ENCODE measurements at regions not wholly inside any gene's neighbourhood (a gene's known extent, or its start where the extent isn't known, plus 50 kb on each side); places are given as distances from the start of the nearest gene placed in this dataset.
A peak's percentile ranks its signal among the peaks of the same experiment; 100 is the strongest.

- no peaks in the 10 kb centered on the region for H3K27me3 ChIP-seq (ENCODE audit: insufficient read depth, low read length)
- no peak overlapping the region for H3K4me3 ChIP-seq (ENCODE audit: low read depth, low read length, poor library complexity, severe bottlenecking)
- no peaks in the 10 kb centered on the region for H4K20me1 ChIP-seq (ENCODE audit: insufficient read depth, low read length)
- H3K9me2 ChIP-seq (ENCODE audit: low read depth, low read length) = no peaks in the 10 kb centered on the region
- peak overlapping the region; percentile 94 for H3K27ac ChIP-seq (ENCODE audit: low read depth, low read length, poor library complexity, severe bottlenecking)
- peaks cover 12% of the 10 kb centered on the region for H3F3A ChIP-seq (ENCODE audit: insufficient read depth, low read length)
- peak overlapping the region; percentile 51 for H3K4me2 ChIP-seq (ENCODE audit: low read length)
- TF ChIP-seq EZH2 (IDR thresholded peaks at IDR 0.05; ENCODE audit: borderline replicate concordance, low read length) = no peak
- TF ChIP-seq, protein P1, sequence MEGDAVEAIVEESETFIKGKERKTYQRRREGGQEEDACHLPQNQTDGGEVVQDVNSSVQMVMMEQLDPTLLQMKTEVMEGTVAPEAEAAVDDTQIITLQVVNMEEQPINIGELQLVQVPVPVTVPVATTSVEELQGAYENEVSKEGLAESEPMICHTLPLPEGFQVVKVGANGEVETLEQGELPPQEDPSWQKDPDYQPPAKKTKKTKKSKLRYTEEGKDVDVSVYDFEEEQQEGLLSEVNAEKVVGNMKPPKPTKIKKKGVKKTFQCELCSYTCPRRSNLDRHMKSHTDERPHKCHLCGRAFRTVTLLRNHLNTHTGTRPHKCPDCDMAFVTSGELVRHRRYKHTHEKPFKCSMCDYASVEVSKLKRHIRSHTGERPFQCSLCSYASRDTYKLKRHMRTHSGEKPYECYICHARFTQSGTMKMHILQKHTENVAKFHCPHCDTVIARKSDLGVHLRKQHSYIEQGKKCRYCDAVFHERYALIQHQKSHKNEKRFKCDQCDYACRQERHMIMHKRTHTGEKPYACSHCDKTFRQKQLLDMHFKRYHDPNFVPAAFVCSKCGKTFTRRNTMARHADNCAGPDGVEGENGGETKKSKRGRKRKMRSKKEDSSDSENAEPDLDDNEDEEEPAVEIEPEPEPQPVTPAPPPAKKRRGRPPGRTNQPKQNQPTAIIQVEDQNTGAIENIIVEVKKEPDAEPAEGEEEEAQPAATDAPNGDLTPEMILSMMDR (IDR thresholded peaks at IDR 0.05; ENCODE audit: low read length) = no peak
- no peaks in the 10 kb centered on the region for H3K79me2 ChIP-seq (ENCODE audit: insufficient read depth, low read length)
- peak overlapping the region; percentile 49 for H3K9ac ChIP-seq (ENCODE audit: low read length)
- H3K36me3 ChIP-seq (ENCODE audit: insufficient read depth, low read length) = peaks cover 2% of the 10 kb centered on the region; the same call in 1 of the 2 replicates
- peaks cover 95% of the 10 kb centered on the region for H3K4me1 ChIP-seq (ENCODE audit: insufficient read depth, low read length, severe bottlenecking)
- H3K9me3 ChIP-seq (ENCODE audit: low read length) = no peaks in the 10 kb centered on the region
- H2AFZ ChIP-seq (ENCODE audit: low read length) = no peak overlapping the region
Observed at GRCh38 chr7:50149369-50149768, 56.3 kb upstream of the ZPBP start.

DNA sequence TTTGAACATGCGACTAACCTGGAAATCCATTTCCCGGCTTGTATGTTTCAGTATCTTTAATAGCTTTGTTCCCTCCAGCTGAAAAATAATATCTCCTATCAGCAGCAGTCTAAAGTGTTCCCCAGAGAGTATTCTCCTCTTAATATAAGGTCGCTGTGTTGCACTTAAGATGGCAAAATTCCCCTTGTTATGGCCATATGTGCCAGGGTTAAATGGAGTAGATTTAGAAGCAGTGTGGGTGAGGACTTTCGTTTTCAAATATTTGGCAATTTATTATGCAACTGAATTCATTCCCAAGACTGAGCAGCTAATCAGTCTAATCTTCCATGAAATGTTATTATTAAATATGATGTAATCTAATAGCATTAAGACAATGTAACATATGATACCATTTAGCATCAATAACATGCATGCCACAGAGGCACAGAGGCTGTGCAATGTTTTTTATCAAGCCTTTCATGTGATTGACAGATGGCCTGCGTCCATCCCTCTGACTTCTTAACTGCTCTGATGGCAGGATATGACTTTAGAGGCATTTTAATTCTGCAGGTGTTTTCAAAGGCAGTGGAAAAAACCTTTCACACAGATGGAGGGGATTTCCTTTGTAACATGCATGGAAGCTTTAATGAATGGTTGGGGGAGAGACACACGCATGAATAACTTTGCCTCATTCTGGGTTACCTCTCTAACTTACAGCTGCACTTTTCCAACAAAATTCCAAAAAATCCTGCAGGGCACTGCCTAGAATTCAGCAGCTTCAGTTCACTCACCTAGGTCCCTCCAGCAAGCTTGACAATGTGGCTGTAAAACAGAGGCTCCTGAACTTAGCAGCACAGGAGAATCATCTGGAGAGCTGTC, 55.1 kb upstream of the ZPBP start:
- Histone ChIP-seq H3K36me3 (ENCODE audit: insufficient read depth, low read length) (no peaks in the 10 kb centered on the region), H3K4me1 (ENCODE audit: insufficient read depth, low read length, severe bottlenecking) (peaks cover 100% of the 10 kb centered on the region), H3K27me3 (ENCODE audit: insufficient read depth, low read length) (no peaks in the 10 kb centered on the region), H4K20me1 (ENCODE audit: insufficient read depth, low read length) (no peaks in the 10 kb centered on the region), H2AFZ (ENCODE audit: low read length) (no peak overlapping the region), H3F3A (ENCODE audit: insufficient read depth, low read length) (peaks cover 12% of the 10 kb centered on the region), H3K79me2 (ENCODE audit: insufficient read depth, low read length) (no peaks in the 10 kb centered on the region), H3K4me2 (ENCODE audit: low read length) (peak overlapping the region; percentile 51), H3K9ac (ENCODE audit: low read length) (peak overlapping the region; percentile 74), H3K9me3 (ENCODE audit: low read length) (no peaks in the 10 kb centered on the region), H3K9me2 (ENCODE audit: low read depth, low read length) (no peaks in the 10 kb centered on the region), H3K27ac (ENCODE audit: low read depth, low read length, poor library complexity, severe bottlenecking) (peak overlapping the region; percentile 94), H3K4me3 (ENCODE audit: low read depth, low read length, poor library complexity, severe bottlenecking) (peak overlapping the region; percentile 22)
- no peak for TF ChIP-seq EZH2 (IDR thresholded peaks at IDR 0.05; ENCODE audit: borderline replicate concordance, low read length)
- TF ChIP-seq, protein P1 (IDR thresholded peaks at IDR 0.05; ENCODE audit: low read length) = no peak

DNA sequence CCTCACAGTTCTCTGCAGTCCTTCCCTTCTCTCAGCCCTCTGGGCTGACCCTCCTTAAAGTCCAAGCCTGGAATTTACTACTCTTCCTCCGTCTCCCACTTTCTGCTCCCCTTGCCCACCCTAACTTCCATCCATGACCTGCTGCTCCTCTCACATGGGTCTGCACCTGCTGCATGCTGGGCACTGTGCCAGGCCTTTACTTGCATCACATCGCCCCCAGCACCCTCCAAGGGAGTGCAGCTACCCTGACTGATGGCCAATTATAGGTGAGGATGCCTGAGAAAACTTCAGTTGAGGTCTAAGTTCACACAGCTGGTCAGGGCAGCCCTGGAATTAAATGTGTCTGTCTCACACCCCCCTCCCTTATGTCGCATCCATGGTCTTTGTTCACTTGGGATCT, 53.6 kb upstream of the ZPBP start:
- no peaks in the 10 kb centered on the region for H4K20me1 ChIP-seq (ENCODE audit: insufficient read depth, low read length)
- H3K9me3 ChIP-seq (ENCODE audit: low read length) = no peaks in the 10 kb centered on the region
- H3K9ac ChIP-seq (ENCODE audit: low read length) = peak overlapping the region; percentile 74
- H3K27me3 ChIP-seq (ENCODE audit: insufficient read depth, low read length) = no peaks in the 10 kb centered on the region
- no peaks in the 10 kb centered on the region for H3K36me3 ChIP-seq (ENCODE audit: insufficient read depth, low read length)
- TF ChIP-seq, protein P1 (IDR thresholded peaks at IDR 0.05; ENCODE audit: low read length) = no peak
- TF ChIP-seq EZH2 (IDR thresholded peaks at IDR 0.05; ENCODE audit: borderline replicate concordance, low read length) = no peak
- no peaks in the 10 kb centered on the region for H3K79me2 ChIP-seq (ENCODE audit: insufficient read depth, low read length)
- H3K4me3 ChIP-seq (ENCODE audit: low read depth, low read length, poor library complexity, severe bottlenecking) = peak overlapping the region; percentile 1
- no peaks in the 10 kb centered on the region for H3K9me2 ChIP-seq (ENCODE audit: low read depth, low read length)
- H3K27ac ChIP-seq (ENCODE audit: low read depth, low read length, poor library complexity, severe bottlenecking) = peak overlapping the region; percentile 94
- H2AFZ ChIP-seq (ENCODE audit: low read length) = no peak overlapping the region
- peaks cover 12% of the 10 kb centered on the region for H3F3A ChIP-seq (ENCODE audit: insufficient read depth, low read length)
- H3K4me1 ChIP-seq (ENCODE audit: insufficient read depth, low read length, severe bottlenecking) = peaks cover 100% of the 10 kb centered on the region
- H3K4me2 ChIP-seq (ENCODE audit: low read length) = peak overlapping the region; percentile 51
